ENCODE measurements at regions not wholly inside any gene's neighbourhood (a gene's known extent, or its start where the extent isn't known, plus 50 kb on each side); places are given as distances from the start of the nearest gene placed in this dataset.
"Not testable (repeated sequence)": the region's sequence is repeated elsewhere in the genome, so short reads cannot be mapped to it uniquely, and the experiment has no call there.

DNA sequence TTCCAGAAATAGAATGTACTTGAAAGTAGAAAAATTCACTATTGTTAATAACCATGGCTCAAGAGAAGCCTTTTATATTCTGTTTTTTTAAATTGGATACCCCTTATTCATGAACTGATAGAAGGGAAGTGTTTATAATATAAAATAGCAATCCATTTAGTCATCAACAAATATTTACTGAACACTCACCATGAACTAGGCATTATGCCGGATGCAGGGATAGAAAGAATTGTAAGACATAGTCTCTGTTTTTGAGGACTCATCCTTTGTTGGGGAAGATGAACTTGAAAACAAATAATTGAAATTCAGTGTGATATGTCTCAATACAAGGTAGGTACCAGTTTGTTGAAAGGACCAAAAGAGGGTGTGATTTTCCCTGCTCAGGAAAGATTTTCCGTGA lies 160.9 kb upstream of the SATB1 start:
- DNase-seq = no peak

GRCh38 chr3:18585004-18585968 lies 160.1 kb upstream of the SATB1 start:
- no peak for DNase-seq

GRCh38 chr3:18580268-18580667 lies 155.1 kb upstream of the SATB1 start:
- no peak for DNase-seq

GRCh38 chr3:18579661-18580060 lies 154.5 kb upstream of the SATB1 start:
- no peak for DNase-seq

GRCh38 chr3:18575573-18575972 lies 150.4 kb upstream of the SATB1 start:
- no peak for DNase-seq

DNA sequence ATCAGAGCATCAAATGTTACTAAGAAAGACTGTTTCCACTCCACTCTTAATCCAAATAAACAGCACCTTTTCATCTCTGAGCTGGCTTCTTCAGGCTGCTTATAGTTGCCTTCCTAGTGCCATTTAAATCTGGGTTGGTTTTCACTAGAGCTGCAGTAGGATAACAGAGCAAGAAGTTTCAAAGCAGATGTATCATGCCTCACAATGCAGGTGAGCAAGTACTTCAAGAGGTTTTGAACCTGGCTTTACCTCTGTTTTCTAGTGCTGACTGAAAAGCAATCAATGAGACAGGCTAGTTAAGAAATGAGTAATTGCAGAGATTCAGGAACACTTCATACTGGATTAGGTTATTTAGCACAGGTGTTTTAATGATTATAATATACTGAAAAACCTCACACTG lies 147.7 kb upstream of the SATB1 start:
- DNase-seq = no peak

- no peak for DNase-seq
These were observed 142.2 kb upstream of the SATB1 start for GRCh38 chr3:18567293-18567692.

GRCh38 chr3:18562364-18563154 lies 137.4 kb upstream of the SATB1 start:
- no peak for DNase-seq

DNA sequence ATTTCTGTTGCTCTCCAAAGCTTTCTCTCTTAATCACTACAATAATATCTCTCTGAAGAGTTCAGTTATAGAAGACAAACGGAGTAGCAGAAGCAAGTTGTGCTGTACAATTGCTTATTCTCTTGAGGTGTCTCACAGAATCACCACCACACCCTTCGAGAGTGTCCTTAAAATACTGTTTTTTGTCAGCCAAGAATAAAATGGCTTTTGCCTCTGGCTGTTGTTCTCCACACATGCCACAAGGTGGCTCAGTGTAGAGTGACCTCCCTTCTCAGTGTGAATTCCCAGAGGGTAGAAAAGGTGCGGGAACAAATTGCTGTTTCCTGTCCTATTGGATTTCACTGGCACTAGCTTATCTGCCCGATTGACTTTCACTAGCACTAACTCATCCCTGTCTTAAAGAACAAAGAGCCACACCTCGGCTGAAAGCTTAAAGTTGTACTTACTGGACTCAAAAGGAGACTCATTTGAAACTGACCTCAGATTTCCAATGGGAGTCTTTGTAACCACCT lies 134.2 kb upstream of the SATB1 start:
- peak; percentile 1 for DNase-seq

DNA sequence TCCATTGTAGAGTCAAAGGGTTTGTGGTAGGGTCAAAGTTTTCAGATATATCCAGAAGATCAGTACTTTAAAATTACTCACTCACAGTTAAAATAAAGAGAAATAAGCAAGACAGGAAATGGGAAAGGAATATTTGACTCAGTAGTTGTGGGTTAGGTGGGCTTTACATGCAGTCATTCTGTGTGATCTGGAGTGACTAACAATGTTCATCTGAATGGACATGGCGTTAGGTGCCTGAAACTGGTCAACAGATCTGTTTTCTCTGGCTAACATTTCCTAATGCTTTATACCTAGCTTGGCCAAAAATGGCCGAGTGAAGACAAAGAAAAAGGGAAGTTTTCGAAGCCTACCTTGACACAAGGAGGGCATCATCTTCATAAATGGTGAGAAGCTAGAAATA lies 133.4 kb upstream of the SATB1 start:
- no peak for DNase-seq

GRCh38 chr3:18557216-18557615 lies 132.1 kb upstream of the SATB1 start:
- DNase-seq = no peak

- no peak for DNase-seq
These were observed 131.5 kb upstream of the SATB1 start for GRCh38 chr3:18556503-18557135.

GRCh38 chr3:18556001-18556408 lies 130.9 kb upstream of the SATB1 start:
- DNase-seq = no peak

GRCh38 chr3:18552579-18553105 lies 127.5 kb upstream of the SATB1 start:
- not testable (repeated sequence) for DNase-seq

DNA sequence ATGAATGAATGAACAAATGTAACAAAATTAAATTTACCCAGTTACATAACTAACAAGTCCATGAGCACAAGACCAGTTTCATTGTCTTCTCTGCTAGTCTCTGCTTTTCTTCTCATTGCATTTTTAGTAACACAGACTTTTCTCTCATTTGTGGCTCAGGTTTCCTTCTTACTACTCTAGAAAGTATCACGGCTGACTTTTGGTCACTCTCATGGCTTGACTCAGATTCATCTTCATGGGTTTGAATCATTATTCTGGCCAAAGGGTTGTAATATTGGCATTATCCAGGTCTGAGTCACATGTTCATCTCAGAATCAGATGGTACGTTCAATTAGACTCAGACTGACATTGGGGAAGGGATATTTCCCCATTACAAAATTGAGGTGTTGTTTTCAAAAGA lies 121.5 kb upstream of the SATB1 start:
- DNase-seq = no peak

DNA sequence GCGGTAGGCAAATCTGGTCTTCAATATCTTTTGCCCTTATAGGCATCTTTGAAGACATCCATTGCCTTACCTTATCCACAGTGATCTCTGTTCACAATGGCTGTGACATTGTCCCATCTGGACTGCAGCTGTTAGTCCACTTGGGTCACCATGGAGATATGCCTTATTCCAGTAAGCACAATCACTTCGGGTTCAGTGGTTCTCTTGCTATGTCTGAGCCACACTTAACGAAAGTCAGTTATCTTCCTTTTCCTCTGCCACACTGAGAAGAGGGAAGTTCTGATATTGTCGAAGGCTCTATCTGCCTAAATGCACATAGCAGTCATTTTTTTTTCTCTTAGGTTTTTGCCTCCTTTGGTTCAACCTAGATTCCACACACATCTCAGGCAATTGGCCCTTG lies 119.0 kb upstream of the SATB1 start:
- no peak for DNase-seq

DNA sequence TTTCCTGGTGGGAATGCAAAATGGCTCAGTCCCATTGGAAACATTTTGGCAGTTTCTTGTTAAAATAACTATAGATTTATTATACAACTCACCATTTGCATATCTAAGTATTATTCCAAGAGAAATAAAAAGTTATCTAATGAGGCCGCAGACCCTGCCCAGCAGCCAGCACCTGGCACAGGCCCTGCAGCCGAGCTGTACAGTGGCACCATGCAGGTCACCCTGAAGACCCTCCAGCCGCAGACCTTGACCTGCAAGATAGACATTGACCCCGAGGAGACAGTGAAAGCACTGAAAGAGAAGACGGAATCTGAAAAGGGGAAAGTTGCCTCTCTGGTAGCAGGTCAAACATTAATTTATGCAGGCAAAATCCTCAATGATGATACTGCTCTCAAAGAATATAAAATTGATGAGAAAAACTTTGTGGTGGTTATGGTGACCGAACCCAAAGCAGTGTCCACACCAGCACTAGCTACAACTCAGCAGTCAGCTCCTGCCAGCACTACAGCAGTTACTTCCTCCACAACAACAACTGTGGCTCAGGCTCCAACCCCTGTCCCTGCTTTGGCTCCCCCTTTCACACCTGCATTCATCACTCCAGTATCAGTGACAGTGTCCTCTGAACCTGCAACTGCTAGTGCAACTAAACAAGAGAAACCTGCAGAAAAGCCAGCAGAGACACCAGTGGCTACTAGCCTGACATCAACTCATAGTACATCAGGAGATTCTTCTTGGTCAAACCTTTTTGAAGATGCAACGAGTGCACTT lies 113.5 kb upstream of the SATB1 start:
- no peak for DNase-seq

- DNase-seq = no peak
These were observed 107.9 kb upstream of the SATB1 start for GRCh38 chr3:18533039-18533438.

- no peak for DNase-seq
These were observed 106.5 kb upstream of the SATB1 start for GRCh38 chr3:18531662-18532061.

- DNase-seq = no peak
These were observed 104.5 kb upstream of the SATB1 start for GRCh38 chr3:18529631-18530030.

GRCh38 chr3:18527691-18528090 lies 102.6 kb upstream of the SATB1 start:
- DNase-seq = no peak

GRCh38 chr3:18526667-18527066 lies 101.5 kb upstream of the SATB1 start:
- no peak for DNase-seq
